Keratinocyte (primary cell): ENCODE measurements at regions not wholly inside any gene's neighbourhood (a gene's known extent, or its start where the extent isn't known, plus 50 kb on each side); places are given as distances from the start of the nearest gene placed in this dataset.

Source experiments
- EZH2 ChIP-seq: IDR thresholded peaks from one replicate; pipeline ENCODE4 v1.6.1; 2012; ENCODE audit warnings: inconsistent platforms, mild to moderate bottlenecking, low read length, moderate library complexity
- TF ChIP-seq, protein P1 (sequence below), 3 experiments: IDR thresholded peaks in 1 of 3; conservative IDR thresholded peaks in 1 of 3; optimal IDR thresholded peaks in 1 of 3; 2 replicates in 2 of 3; 3 replicates in 1 of 3; pipeline versions ENCODE3 to v1.5.1; 2011; ENCODE audit warnings: low read length in 3 of 3, mild to moderate bottlenecking in 3 of 3, moderate library complexity in 2 of 3, control low read depth in 1 of 3, inconsistent platforms in 1 of 3; ENCODE audit not compliant: insufficient read depth in 2 of 3; ENCODE audit errors: extremely low read depth in 1 of 3

DNA sequence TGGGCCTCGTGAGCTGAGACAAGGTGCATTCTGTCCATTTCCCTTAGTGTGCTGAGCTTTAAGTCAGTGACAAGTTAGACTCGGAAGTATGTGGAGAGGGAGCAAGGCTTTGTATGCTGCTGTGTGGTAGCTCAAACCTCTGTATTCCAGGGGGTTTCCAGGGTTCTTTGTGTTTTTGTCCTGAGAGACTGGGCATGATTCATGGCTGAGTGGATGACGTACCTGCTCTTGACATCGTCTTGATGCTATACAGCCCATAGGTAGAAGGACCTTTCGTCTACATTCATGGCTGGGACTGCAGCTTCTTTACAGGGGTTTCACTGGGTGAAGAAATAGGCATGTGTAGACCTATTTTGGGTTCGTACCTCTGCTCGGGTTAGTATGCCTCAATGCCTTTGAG is 162.7 kb upstream of the WDR1 start:
- TF ChIP-seq EZH2, result no peak
- TF ChIP-seq, protein P1, sequence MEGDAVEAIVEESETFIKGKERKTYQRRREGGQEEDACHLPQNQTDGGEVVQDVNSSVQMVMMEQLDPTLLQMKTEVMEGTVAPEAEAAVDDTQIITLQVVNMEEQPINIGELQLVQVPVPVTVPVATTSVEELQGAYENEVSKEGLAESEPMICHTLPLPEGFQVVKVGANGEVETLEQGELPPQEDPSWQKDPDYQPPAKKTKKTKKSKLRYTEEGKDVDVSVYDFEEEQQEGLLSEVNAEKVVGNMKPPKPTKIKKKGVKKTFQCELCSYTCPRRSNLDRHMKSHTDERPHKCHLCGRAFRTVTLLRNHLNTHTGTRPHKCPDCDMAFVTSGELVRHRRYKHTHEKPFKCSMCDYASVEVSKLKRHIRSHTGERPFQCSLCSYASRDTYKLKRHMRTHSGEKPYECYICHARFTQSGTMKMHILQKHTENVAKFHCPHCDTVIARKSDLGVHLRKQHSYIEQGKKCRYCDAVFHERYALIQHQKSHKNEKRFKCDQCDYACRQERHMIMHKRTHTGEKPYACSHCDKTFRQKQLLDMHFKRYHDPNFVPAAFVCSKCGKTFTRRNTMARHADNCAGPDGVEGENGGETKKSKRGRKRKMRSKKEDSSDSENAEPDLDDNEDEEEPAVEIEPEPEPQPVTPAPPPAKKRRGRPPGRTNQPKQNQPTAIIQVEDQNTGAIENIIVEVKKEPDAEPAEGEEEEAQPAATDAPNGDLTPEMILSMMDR (optimal IDR thresholded peaks at IDR 0.05 in 1 of 3, IDR thresholded peaks at IDR 0.05 in 1 of 3, conservative IDR thresholded peaks at IDR 0.05 in 1 of 3; ENCODE audit: extremely low read depth in 1 of 3, insufficient read depth in 2 of 3, low read length in 3 of 3), result no peak
